22Rv1 (cell line): ENCODE measurements at regions not wholly inside any gene's neighbourhood (a gene's known extent, or its start where the extent isn't known, plus 50 kb on each side); places are given as distances from the start of the nearest gene placed in this dataset.
"Not testable (repeated sequence)": the region's sequence is repeated elsewhere in the genome, so short reads cannot be mapped to it uniquely, and the experiment has no call there.

ENCODE experiments used
- H3K27ac ChIP-seq: fragments of 450-650 bp; 2 replicates; pipeline ENCODE4 v1.5.1; 2017
- CTCF ChIP-seq: fragments of 450-650 bp; IDR thresholded peaks from 2 replicates; pipeline ENCODE4 v1.5.1; 2017; ENCODE audit warnings: mild to moderate bottlenecking
- ZFX ChIP-seq: fragments of 450-650 bp; IDR thresholded peaks from 2 replicates; pipeline ENCODE4 v1.6.1; 2017; ENCODE audit warnings: antibody characterized with exemption, borderline replicate concordance

- TF ChIP-seq ZFX (no peak), CTCF (no peak)
Measured at GRCh38 chr12:84035766-84036165, 876.8 kb downstream of the SLC6A15 start.

DNA sequence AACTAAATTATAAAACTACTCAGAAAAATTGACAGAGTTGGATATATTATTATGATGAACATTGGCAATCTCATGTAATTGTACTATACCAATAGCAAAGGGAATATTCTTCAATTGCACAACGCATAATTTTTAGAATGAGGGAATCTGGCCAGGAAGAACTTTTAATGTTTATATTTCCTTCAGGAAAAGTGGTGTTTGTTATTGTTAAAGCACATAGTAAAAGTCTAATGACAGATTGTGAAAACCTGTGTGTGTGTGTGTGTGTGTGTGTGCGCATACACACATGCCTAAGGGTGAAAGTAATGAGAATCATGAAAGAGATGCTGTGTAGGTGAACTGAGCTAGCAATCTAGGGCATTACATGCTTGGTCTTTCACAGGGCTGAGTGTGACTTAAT is 877.7 kb downstream of the SLC6A15 start:
- no peak for TF ChIP-seq CTCF
- no peak for TF ChIP-seq ZFX
- H3K27ac ChIP-seq, result no peak overlapping the region

More at GRCh38 chr12:84035766-84036165, 876.8 kb downstream of the SLC6A15 start:
- H3K27ac ChIP-seq, result no peak overlapping the region

DNA sequence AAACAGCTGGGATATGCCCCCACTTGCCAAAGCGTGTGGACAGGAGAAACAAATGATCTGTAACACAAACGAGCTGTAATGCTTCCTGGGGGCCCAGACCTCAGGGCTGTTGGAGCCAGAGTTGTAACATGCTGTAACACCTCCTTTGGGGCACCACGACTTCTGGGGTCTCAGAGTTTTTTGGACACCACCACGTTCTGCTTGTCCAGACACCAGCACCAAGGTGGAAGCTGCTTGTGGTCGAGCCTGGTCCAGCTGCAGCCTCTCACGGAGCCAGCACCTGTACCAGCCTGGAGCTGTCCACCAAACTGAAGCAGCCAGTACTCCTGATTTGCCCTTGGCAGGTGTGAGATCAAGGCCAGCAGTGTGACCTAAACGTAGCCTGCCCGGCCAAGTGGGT is 879.4 kb downstream of the SLC6A15 start:
- TF ChIP-seq ZFX (no peak), CTCF (no peak)
- H3K27ac ChIP-seq, result no peak overlapping the region

DNA sequence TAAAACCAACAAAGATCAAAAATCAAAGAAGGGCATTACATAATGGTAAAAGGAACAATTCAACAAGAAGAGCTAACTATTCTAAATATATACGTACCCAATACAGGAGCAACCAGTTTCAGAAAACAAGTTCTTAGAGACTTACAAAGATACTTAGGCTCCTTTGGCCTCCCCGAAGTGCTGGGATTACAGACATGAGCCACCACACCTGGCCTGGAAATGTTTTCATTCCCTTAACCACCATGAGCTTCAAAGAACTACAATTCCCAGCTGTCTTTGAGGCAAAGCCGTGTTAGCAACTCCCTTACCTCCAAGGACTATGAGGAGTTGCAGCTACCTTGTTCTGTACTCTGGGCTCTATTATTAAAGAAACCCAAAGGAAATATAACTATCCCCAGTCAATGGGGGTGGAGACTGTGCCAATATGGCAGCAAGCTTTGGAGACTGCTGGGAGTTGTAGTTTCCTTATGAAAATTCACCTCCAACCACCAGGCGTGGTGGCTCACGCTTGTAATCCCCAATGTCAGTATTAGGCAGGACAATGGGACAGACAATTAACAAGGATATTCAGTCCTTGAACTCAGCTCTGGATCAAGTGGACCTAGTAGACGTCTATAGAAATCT is 893.9 kb downstream of the SLC6A15 start:
- H3K27ac ChIP-seq, result not testable (repeated sequence)

- H3K27ac ChIP-seq, result no peak overlapping the region
- TF ChIP-seq CTCF, result no peak
- TF ChIP-seq ZFX, result no peak
Measured at GRCh38 chr12:84016956-84017355, 895.6 kb downstream of the SLC6A15 start.

DNA sequence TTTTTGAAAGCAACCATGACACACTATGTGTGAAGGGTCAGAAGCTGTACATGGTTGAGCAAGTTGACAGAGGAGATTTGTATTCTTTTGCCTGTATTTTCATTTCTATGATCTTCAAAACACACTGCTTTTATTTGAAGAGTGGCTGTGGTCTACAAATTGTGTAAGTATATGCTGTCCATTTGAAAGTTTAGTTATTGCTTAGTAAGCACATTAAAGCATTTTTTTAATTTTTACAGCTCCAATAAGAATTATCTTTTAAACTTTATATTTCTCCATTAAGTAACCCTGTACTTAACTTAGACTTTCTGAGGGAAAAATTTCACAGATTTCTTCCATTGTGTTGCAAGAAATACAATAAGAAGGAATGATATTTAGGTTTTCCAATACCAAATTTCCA is 915.2 kb downstream of the SLC6A15 start:
- TF ChIP-seq ZFX (no peak), CTCF (no peak)
- H3K27ac ChIP-seq, result no peak overlapping the region

DNA sequence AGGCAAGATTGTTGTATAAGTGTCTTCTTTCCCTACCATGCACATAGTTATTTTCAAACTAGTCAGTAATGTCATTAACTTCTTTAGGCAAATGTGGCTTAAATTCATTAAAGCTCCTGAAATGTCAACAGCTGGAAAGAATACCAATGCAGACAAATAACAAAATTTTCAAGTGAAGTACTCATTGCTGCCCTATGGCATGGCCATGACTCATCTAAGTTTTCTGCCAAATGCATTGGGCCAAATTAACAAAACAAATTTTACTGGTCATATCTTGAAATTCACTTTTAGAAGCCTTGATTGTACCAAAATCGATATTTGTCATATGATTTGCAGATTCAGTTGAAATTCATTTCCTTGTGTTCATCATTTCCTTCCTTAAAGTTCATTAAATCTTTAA is 915.9 kb downstream of the SLC6A15 start:
- no peak overlapping the region for H3K27ac ChIP-seq
- TF ChIP-seq ZFX (no peak), CTCF (no peak)

DNA sequence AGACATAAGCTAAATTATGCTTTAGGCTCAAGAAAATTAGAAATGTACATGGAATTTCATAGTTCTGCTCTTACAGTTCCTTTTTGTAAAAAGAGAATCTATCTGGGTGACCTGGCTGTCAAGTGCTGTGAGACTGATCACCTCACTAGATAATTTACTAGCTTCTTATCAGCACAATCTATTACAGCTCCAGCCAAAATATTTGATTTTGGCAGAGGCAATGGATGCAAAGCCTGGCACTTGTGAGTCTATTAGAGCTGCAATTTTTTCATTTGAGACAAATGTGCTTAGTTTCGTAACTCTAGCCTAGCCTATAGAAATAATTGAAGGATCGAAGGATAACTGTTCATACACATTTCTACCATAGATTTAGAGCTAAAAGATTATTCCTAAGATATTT is 927.5 kb downstream of the SLC6A15 start:
- TF ChIP-seq CTCF (no peak), ZFX (no peak)
- H3K27ac ChIP-seq, result no peak overlapping the region
